GM12874 (cell line): ENCODE measurements at regions not wholly inside any gene's neighbourhood (a gene's known extent, or its start where the extent isn't known, plus 50 kb on each side); places are given as distances from the start of the nearest gene placed in this dataset.

Experiments used
- TF ChIP-seq, protein P1 (sequence below): IDR thresholded peaks from 2 replicates; pipeline ENCODE4 v1.5.1; 2011; ENCODE audit warnings: low read depth, mild to moderate bottlenecking, control low read depth, low read length, moderate library complexity; ENCODE audit not compliant: insufficient read depth

DNA sequence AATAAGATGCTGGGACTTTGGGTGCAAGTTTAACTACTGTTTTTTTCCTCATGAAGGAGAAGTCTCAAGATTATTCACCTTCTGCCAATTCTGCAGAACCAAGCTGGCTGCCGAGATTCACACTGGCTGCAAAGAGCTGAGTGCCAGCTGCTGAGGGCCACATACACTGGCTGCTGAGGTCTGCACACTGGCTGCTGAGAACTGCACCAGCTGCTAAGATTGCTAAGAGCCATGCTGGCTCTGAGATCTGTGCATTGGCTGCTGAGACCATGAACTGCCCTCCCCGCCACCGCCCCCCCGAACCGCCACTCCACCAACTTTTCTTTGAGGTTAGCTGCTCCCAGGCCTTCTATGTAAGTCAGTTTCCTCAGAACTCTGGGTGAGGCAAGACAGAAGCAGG lies 330.3 kb downstream of the CBLL2 start:
- TF ChIP-seq, protein P1, sequence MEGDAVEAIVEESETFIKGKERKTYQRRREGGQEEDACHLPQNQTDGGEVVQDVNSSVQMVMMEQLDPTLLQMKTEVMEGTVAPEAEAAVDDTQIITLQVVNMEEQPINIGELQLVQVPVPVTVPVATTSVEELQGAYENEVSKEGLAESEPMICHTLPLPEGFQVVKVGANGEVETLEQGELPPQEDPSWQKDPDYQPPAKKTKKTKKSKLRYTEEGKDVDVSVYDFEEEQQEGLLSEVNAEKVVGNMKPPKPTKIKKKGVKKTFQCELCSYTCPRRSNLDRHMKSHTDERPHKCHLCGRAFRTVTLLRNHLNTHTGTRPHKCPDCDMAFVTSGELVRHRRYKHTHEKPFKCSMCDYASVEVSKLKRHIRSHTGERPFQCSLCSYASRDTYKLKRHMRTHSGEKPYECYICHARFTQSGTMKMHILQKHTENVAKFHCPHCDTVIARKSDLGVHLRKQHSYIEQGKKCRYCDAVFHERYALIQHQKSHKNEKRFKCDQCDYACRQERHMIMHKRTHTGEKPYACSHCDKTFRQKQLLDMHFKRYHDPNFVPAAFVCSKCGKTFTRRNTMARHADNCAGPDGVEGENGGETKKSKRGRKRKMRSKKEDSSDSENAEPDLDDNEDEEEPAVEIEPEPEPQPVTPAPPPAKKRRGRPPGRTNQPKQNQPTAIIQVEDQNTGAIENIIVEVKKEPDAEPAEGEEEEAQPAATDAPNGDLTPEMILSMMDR = no peak

DNA sequence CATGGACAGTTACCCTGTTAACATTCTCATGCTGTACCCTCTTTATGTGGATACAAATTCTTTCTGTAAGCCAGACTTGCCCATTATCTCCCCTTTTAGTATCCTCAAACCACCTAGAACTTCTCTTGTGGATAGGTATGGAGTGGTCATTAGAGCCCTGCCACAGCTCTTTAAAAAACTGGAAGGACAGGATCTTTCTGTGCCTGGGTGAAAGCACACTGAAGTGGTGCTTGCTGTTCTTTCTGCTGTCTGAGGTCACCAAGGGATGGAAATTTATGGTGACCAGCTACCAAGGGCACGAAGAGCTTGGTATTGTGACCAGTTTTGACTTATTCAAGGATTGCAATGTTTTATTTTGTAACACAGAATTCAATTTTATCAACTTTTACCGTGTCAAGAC lies 344.2 kb downstream of the CBLL2 start:
- TF ChIP-seq, protein P1 = no peak

DNA sequence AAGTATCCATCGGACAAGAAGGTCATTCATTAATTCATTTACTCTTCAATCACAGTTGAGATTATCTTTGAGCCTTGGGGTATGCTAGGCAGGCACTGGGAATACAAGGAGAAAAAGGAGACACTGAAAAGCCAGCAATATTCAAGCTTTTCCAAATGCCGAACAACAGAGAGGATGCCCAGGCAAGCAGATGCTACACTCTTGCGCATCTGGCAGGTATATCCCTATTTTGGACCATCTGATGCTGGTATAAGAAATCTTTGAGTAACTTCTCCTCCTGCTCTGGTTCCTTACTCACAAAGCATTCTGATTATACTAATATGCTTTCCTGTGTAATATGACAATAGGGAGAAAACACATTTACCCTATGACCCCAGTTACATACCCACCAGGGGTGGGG lies 354.9 kb downstream of the CBLL2 start:
- TF ChIP-seq, protein P1 = no peak

DNA sequence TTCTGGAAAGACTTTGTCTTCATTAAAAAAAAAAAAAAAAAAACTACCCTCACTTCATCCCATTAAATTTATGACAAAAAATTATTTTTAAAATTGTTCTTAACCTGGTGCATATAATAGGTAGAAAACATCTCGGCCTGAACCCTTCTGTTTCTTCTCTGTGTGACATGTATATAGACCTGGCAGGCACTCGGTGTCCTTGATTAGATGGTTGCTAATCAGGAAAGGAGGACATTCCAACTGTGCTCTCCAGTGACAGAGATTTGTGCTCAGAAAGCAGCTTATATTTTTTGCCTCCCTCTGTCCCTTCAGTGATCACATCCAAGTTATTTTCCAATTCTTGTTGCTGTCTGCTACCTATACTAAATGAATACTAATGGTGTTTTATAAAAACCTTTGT lies 355.6 kb downstream of the CBLL2 start:
- TF ChIP-seq, protein P1 = no peak

DNA sequence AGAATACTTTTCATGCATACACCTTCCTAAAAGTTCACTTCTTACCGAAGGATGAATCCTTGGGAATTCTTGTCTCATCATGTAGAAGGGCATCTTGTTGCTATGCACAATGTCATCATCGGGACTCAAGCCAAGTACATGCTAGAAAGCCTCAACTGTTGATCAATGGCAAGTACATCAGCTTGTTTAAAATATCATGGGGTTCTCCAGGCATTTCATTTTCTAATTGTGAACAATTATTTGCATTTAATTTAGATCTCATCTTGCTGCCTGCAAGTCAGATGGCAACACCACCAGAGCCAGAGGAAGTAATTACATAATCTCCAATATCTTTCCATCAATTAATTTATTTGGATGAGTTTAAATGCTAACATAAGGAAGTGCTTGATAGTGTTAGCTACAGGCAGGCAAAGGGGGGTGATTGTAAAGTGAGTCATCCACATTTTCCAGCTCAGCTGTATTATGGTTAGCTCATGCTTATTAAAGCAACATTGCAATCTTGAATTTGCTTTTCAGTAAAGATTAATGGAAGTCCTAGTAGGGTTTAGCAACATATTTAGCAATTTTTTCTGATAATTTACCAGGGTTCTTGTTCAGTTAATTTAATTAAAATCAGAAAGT lies 356.5 kb downstream of the CBLL2 start:
- TF ChIP-seq, protein P1 = no peak

DNA sequence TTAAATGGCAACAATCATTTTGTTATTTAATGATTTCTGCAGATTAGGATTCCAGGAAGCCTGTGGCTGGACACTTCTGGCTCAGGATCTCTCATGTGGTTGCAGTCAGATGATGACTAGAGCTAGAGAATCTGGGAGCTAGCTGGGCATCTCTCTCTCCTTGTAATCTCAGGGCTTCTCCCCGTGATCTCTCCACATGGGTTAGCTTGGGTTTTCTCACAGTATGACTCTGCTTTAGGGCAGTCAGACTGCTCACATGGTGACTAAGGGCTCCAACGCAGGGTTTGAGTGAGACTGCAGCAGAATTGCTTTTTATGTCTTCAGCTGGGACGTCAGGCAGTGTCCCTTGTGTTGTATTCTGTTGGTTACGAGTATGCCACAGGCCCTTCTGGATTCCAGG lies 361.4 kb downstream of the CBLL2 start:
- TF ChIP-seq, protein P1 = no peak

DNA sequence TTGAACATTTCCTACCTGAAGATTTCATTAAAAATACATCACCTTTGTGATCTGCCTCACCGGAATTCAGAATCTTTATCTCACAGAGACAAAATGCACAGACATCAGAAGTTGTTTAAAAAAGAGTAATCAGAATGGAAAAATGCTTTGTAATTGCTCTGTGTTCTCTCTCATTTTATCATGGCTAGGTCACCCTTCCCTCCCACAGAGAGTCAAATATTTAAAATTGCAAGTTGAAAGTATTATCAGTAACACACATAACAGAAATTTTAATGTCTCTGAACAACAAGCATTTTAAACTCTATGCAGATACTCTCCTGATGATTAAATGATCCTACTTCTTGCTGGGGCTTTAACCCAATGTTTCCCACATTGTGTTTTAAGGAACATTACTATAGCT lies 362.0 kb downstream of the CBLL2 start:
- TF ChIP-seq, protein P1 = no peak
